ENCODE measurements at regions not wholly inside any gene's neighbourhood (a gene's known extent, or its start where the extent isn't known, plus 50 kb on each side); places are given as distances from the start of the nearest gene placed in this dataset.

GRCh38 chr2:155730804-155731203 is 601.7 kb downstream of the NR4A2 start:
- TF ChIP-seq CTCF (IDR thresholded peaks at IDR 0.05; ENCODE audit: insufficient read depth, low read depth, low read length) (no peak), EZH2 (IDR thresholded peaks at IDR 0.05; ENCODE audit: insufficient read depth, low read length) (no peak)

Data from astrocyte (in vitro differentiated cells and primary cell).